Gastroesophageal sphincter (tissue), 2 donors: ENCODE measurements at regions not wholly inside any gene's neighbourhood (a gene's known extent, or its start where the extent isn't known, plus 50 kb on each side); places are given as distances from the start of the nearest gene placed in this dataset.

Experiments used
- EP300 ChIP-seq: sonication (generic); formaldehyde crosslinking; IDR thresholded peaks from one replicate; pipeline ENCODE4 v1.6.1; 2017; ENCODE audit warnings: antibody characterized with exemption, mild to moderate bottlenecking
- POLR2A ChIP-seq, 2 donors: fragments of 450-650 bp; IDR thresholded peaks; one replicate each; pipeline ENCODE4 v1.6.1; 2017; ENCODE audit warnings: antibody characterized with exemption in 2 of 2, mild to moderate bottlenecking in 2 of 2, moderate library complexity in 1 of 2
- POLR2AphosphoS5 ChIP-seq: sonication (generic); formaldehyde crosslinking; IDR thresholded peaks from one replicate; pipeline ENCODE4 v1.6.1; 2017; ENCODE audit warnings: antibody characterized with exemption

- TF ChIP-seq POLR2A (IDR thresholded peaks at IDR 0.05) = no peak
- no peak for TF ChIP-seq EP300
- no peak for TF ChIP-seq POLR2AphosphoS5
Measured at GRCh38 chr12:74381958-74382357, 155.7 kb upstream of the ATXN7L3B start.
